HEK293T (cell line): ENCODE measurements at regions not wholly inside any gene's neighbourhood (a gene's known extent, or its start where the extent isn't known, plus 50 kb on each side); places are given as distances from the start of the nearest gene placed in this dataset.

Experiments used
- ARNT ChIP-seq: fragments of 450-650 bp; IDR thresholded peaks from 2 replicates; pipeline ENCODE4 v1.6.1; 2017; ENCODE audit warnings: mild to moderate bottlenecking
- BHLHE40 ChIP-seq: fragments of 450-650 bp; IDR thresholded peaks from 2 replicates; pipeline ENCODE4 v1.6.1; 2016; ENCODE audit warnings: mild to moderate bottlenecking, moderate library complexity, borderline replicate concordance
- CTBP1 ChIP-seq: fragments of 450-650 bp; IDR thresholded peaks from 2 replicates; pipeline ENCODE4 v1.6.1; 2016; ENCODE audit warnings: borderline replicate concordance
- ELF4 ChIP-seq: fragments of 450-650 bp; IDR thresholded peaks from 2 replicates; pipeline ENCODE4 v1.6.1; 2017; ENCODE audit warnings: antibody characterized with exemption
- FOXA1 ChIP-seq: fragments of 450-650 bp; IDR thresholded peaks from 2 replicates; pipeline ENCODE4 v1.6.1; 2016; ENCODE audit warnings: mild to moderate bottlenecking
- FOXK2 ChIP-seq: fragments of 450-650 bp; IDR thresholded peaks from 2 replicates; pipeline ENCODE4 v1.6.1; 2016; ENCODE audit warnings: mild to moderate bottlenecking
- FOXM1 ChIP-seq: fragments of 450-650 bp; IDR thresholded peaks from 2 replicates; pipeline ENCODE4 v1.6.1; 2017; ENCODE audit warnings: mild to moderate bottlenecking, borderline replicate concordance
- L3MBTL2 ChIP-seq: fragments of 450-650 bp; conservative IDR thresholded peaks from 2 replicates; pipeline ENCODE4 v1.6.1; 2016; ENCODE audit warnings: mild to moderate bottlenecking
- LEF1 ChIP-seq: fragments of 450-650 bp; IDR thresholded peaks from 2 replicates; pipeline ENCODE4 v1.6.1; 2017; ENCODE audit warnings: mild to moderate bottlenecking, borderline replicate concordance
- SP1 ChIP-seq: fragments of 450-650 bp; IDR thresholded peaks from 2 replicates; pipeline ENCODE4 v1.6.1; 2017
- SUZ12 ChIP-seq: fragments of 450-650 bp; IDR thresholded peaks from 2 replicates; pipeline ENCODE4 v1.6.1; 2016; ENCODE audit warnings: mild to moderate bottlenecking
- TARDBP ChIP-seq: fragments of 450-650 bp; IDR thresholded peaks from 2 replicates; pipeline ENCODE4 v1.6.1; 2016
- ZNF384 ChIP-seq: fragments of 450-650 bp; IDR thresholded peaks from 2 replicates; pipeline ENCODE4 v1.6.1; 2016
- TF ChIP-seq, protein P1 (sequence below): fragments of 450-650 bp; IDR thresholded peaks from 2 replicates; pipeline ENCODE4 v1.6.1; 2016

DNA sequence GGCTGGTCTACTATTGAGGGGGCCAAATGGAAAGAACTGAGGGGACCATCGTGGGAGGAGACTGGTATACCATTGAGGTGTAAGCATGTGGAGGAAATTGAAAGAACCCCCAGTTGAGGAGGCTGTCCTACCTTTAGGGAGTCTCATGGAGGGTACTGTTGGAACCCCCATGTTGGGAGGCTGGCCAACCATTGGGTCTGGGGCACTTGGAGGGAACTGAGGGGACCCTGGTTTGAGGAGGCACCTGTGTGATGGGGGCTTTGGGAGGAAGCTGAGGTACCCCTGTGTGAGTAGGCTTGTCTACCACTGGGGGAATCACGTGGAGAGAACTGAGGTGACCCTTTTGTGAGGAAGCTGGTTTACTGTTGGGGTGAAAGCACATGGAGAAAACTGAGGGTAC lies 157.5 kb downstream of the FBLN2 start:
- no peak for TF ChIP-seq L3MBTL2
- no peak for TF ChIP-seq BHLHE40
- TF ChIP-seq FOXA1, result no peak
- TF ChIP-seq FOXK2, result no peak
- no peak for TF ChIP-seq SP1
- TF ChIP-seq TARDBP, result no peak
- TF ChIP-seq ZNF384, result no peak
- no peak for TF ChIP-seq ELF4
- TF ChIP-seq CTBP1, result no peak
- TF ChIP-seq SUZ12, result no peak
- TF ChIP-seq FOXM1, result no peak
- no peak for TF ChIP-seq ARNT
- TF ChIP-seq, protein P1, sequence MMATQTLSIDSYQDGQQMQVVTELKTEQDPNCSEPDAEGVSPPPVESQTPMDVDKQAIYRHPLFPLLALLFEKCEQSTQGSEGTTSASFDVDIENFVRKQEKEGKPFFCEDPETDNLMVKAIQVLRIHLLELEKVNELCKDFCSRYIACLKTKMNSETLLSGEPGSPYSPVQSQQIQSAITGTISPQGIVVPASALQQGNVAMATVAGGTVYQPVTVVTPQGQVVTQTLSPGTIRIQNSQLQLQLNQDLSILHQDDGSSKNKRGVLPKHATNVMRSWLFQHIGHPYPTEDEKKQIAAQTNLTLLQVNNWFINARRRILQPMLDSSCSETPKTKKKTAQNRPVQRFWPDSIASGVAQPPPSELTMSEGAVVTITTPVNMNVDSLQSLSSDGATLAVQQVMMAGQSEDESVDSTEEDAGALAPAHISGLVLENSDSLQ, result no peak
- TF ChIP-seq LEF1, result no peak
